K562 (cell line): ENCODE measurements at regions not wholly inside any gene's neighbourhood (a gene's known extent, or its start where the extent isn't known, plus 50 kb on each side); places are given as distances from the start of the nearest gene placed in this dataset.

Experiments
- HDAC2 ChIP-seq: fragments of 450-650 bp; IDR thresholded peaks from 2 replicates; pipeline ENCODE4 v1.6.1; 2016; ENCODE audit warnings: mild to moderate bottlenecking
- HNRNPH1 ChIP-seq: fragments of 200-400 bp; formaldehyde crosslinking; optimal IDR thresholded peaks from 2 replicates; pipeline ENCODE3; 2017; ENCODE audit warnings: low read depth, mild to moderate bottlenecking, low read length, moderate library complexity
- MAZ ChIP-seq, 2 experiments: fragments of 450-650 bp in 1 of 2; sonication (generic) in 1 of 2; formaldehyde crosslinking; IDR thresholded peaks in 1 of 2; conservative IDR thresholded peaks in 1 of 2; 2 replicates each; pipeline versions ENCODE4 v1.4.0 to v1.5.0; 2020; ENCODE audit warnings: mild to moderate bottlenecking in 1 of 2, missing genetic modification reagents in 1 of 2
- NELFE ChIP-seq: IDR thresholded peaks from 2 replicates; pipeline ENCODE4 v1.6.1; 2011; ENCODE audit warnings: mild to moderate bottlenecking; ENCODE audit not compliant: insufficient read depth, insufficient read length
- STAG1 ChIP-seq: sonication (generic); formaldehyde crosslinking; IDR thresholded peaks from 2 replicates; pipeline ENCODE4 v1.5.0; 2020; ENCODE audit warnings: missing genetic modification reagents, borderline replicate concordance
- ZNF436 ChIP-seq: fragments of 250-450, 450-650 bp; sonication (Bioruptor Pico); formaldehyde crosslinking; IDR thresholded peaks from 2 replicates; pipeline ENCODE4 v1.7.0; 2020; ENCODE audit warnings: mild to moderate bottlenecking
- TF ChIP-seq, protein P1 (sequence below), 2 experiments: fragments of 450-650 bp; IDR thresholded peaks; 2 replicates each; pipeline ENCODE4 v1.6.1; 2016; ENCODE audit warnings: mild to moderate bottlenecking in 2 of 2, borderline replicate concordance in 1 of 2, low read depth in 1 of 2, moderate library complexity in 1 of 2
- TF ChIP-seq, protein P2 (sequence below): IDR thresholded peaks from 2 replicates; pipeline ENCODE4 v1.6.1; 2012; ENCODE audit warnings: low read depth, low read length, improper control_type of control experiment, borderline replicate concordance
- TF ChIP-seq, protein P3 (sequence below): IDR thresholded peaks from 2 replicates; pipeline ENCODE4 v1.6.1; 2011; ENCODE audit warnings: borderline replicate concordance, low read depth, mild to moderate bottlenecking, moderate library complexity, low read length; ENCODE audit not compliant: insufficient read depth, poor library complexity, severe bottlenecking

DNA sequence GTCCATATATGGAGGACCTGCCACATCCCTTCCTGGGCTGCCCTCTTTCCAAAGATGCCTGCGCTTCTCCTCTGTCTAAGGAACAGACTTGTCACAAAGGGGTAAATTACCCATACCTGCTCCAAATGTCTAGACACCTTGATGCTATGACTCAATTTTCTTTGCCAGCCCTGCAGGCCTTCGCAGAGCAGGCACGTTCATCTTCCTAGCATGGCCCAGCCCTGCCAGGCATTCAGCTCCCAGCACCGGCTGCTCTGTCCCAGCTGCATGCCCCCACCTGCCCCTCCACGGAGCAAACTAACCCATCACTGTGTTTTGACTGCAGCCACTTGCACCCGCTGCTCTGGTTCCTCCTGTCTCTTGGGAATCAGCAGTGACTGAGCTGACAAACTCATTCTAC lies 526.1 kb downstream of the MIAT start (continued):
- TF ChIP-seq, protein P1, sequence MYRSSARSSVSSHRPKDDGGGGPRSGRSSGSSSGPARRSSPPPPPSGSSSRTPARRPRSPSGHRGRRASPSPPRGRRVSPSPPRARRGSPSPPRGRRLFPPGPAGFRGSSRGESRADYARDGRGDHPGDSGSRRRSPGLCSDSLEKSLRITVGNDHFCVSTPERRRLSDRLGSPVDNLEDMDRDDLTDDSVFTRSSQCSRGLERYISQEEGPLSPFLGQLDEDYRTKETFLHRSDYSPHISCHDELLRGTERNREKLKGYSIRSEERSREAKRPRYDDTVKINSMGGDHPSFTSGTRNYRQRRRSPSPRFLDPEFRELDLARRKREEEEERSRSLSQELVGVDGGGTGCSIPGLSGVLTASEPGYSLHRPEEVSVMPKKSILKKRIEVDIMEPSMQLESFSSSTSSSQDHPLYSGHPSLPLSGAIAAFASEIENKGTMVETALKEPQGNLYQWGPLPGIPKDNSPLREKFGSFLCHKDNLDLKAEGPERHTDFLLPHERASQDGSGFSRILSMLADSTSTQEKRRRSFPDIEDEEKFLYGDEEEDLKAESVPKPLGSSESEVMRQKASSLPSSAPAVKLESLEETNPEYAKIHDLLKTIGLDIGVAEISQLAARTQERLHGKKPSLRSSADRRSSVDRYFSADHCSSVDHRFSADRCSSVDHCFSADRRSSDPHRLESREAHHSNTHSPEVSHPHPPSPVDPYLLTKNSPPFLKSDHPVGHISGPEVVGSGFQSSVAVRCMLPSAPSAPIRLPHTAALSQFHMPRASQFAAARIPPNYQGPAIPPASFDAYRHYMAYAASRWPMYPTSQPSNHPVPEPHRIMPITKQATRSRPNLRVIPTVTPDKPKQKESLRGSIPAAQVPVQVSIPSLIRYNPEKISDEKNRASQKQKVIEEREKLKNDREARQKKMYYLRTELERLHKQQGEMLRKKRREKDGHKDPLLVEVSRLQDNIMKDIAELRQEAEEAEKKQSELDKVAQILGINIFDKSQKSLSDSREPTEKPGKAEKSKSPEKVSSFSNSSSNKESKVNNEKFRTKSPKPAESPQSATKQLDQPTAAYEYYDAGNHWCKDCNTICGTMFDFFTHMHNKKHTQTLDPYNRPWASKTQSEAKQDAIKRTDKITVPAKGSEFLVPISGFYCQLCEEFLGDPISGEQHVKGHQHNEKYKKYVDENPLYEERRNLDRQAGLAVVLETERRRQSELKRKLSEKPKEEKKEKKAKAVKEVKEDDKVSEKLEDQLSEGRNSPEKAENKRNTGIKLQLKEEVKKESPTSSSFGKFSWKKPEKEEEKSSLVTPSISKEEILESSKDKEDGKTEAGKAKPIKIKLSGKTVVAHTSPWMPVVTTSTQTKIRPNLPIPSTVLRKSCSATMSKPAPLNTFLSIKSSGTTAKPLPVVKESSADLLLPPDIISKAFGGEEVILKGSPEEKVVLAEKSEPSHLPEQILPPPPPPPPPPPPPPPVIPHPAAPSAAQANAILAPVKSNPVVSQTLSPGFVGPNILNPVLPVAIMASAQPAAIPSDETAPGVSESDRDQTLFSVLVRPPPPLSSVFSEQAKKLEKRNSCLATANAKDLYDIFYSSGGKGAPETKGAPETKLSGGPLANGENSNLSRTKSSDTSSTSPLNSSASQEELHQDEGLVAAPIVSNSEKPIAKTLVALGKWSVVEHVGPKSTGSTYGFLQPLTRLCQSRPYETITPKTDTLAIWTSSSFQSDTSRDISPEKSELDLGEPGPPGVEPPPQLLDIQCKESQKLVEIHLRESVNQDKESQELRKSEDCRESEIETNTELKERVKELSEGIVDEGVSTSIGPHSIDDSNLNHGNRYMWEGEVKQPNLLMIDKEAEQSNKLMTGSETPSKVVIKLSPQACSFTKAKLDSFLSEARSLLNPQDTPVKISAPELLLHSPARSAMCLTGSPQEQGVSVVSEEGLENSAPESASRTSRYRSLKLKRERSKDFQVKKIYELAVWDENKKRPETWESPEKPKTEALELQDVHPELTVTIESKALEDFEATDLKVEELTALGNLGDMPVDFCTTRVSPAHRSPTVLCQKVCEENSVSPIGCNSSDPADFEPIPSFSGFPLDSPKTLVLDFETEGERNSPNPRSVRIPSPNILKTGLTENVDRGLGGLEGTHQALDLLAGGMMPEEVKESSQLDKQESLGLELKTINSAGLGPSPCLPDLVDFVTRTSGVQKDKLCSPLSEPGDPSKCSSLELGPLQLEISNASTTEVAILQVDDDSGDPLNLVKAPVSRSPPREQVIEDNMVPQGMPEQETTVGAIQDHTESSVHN (IDR thresholded peaks at IDR 0.05; ENCODE audit: borderline replicate concordance in 1 of 2, low read depth in 1 of 2) = no peak
- TF ChIP-seq STAG1 (no peak), MAZ (CRISPR knock-in tag; conservative IDR thresholded peaks at IDR 0.05 in 1 of 2, IDR thresholded peaks at IDR 0.05 in 1 of 2) (no peak), NELFE (no peak), HDAC2 (no peak), HNRNPH1 (no peak), ZNF436 (CRISPR knock-in tag) (no peak)
- TF ChIP-seq, protein P2, sequence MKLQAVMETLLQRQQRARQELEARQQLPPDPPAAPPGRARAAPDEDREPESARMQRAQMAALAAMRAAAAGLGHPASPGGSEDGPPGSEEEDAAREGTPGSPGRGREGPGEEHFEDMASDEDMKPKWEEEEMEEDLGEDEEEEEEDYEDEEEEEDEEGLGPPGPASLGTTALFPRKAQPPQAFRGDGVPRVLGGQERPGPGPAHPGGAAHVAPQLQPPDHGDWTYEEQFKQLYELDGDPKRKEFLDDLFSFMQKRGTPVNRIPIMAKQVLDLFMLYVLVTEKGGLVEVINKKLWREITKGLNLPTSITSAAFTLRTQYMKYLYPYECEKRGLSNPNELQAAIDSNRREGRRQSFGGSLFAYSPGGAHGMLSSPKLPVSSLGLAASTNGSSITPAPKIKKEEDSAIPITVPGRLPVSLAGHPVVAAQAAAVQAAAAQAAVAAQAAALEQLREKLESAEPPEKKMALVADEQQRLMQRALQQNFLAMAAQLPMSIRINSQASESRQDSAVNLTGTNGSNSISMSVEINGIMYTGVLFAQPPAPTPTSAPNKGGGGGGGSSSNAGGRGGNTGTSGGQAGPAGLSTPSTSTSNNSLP = no peak
- TF ChIP-seq, protein P3, sequence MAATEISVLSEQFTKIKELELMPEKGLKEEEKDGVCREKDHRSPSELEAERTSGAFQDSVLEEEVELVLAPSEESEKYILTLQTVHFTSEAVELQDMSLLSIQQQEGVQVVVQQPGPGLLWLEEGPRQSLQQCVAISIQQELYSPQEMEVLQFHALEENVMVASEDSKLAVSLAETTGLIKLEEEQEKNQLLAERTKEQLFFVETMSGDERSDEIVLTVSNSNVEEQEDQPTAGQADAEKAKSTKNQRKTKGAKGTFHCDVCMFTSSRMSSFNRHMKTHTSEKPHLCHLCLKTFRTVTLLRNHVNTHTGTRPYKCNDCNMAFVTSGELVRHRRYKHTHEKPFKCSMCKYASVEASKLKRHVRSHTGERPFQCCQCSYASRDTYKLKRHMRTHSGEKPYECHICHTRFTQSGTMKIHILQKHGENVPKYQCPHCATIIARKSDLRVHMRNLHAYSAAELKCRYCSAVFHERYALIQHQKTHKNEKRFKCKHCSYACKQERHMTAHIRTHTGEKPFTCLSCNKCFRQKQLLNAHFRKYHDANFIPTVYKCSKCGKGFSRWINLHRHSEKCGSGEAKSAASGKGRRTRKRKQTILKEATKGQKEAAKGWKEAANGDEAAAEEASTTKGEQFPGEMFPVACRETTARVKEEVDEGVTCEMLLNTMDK = no peak
- TF ChIP-seq, all 486 proteins: peak for 0
